ENCODE measurements at regions not wholly inside any gene's neighbourhood (a gene's known extent, or its start where the extent isn't known, plus 50 kb on each side); places are given as distances from the start of the nearest gene placed in this dataset.

- TF ChIP-seq, protein P1, sequence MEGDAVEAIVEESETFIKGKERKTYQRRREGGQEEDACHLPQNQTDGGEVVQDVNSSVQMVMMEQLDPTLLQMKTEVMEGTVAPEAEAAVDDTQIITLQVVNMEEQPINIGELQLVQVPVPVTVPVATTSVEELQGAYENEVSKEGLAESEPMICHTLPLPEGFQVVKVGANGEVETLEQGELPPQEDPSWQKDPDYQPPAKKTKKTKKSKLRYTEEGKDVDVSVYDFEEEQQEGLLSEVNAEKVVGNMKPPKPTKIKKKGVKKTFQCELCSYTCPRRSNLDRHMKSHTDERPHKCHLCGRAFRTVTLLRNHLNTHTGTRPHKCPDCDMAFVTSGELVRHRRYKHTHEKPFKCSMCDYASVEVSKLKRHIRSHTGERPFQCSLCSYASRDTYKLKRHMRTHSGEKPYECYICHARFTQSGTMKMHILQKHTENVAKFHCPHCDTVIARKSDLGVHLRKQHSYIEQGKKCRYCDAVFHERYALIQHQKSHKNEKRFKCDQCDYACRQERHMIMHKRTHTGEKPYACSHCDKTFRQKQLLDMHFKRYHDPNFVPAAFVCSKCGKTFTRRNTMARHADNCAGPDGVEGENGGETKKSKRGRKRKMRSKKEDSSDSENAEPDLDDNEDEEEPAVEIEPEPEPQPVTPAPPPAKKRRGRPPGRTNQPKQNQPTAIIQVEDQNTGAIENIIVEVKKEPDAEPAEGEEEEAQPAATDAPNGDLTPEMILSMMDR (IDR thresholded peaks at IDR 0.05), result no peak
- TF ChIP-seq POLR2A (IDR thresholded peaks at IDR 0.05), result no peak
Observed at GRCh38 chr2:53127061-53127650, 640.4 kb upstream of the CHAC2 start.

Data from Peyer's patch (tissue), 4 donors.